ENCODE measurements at regions not wholly inside any gene's neighbourhood (a gene's known extent, or its start where the extent isn't known, plus 50 kb on each side); places are given as distances from the start of the nearest gene placed in this dataset.

DNA sequence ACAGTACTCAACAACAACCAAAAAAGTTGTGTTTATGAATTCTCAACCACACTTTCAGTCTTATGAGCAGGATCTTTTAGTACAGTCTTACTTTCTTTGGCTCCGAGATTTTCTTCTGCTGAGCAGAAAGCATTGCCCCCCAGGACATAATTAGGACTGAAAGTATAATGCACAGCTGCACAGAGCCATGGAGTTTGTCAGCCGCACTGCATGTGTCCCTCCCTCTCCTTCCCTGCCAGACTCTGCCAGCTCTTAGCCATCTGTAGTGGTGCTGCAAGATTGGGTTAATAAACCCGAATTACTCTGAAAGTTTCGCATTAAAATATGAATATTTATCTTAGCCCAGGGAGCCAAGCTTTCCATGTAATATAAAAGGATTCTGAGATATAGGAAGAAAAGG lies 179.6 kb upstream of the PTCHD4 start:
- Histone ChIP-seq H3K36me3 (ENCODE audit: control insufficient read depth, insufficient read depth, low read length) (no peaks in the 10 kb centered on the region), H3K27me3 (ENCODE audit: control insufficient read depth, insufficient read depth, low read length) (no peaks in the 10 kb centered on the region; the same call in 1 of the 2 replicates), H3K4me3 (ENCODE audit: low read depth, low read length) (no peak overlapping the region)
- ChIA-PET CTCF (no interaction called here), POLR2A (no interaction called here)
- DNase-seq (ENCODE audit: low read depth): no peak
- TF ChIP-seq CTCF (IDR thresholded peaks at IDR 0.05; ENCODE audit: insufficient read depth, low read depth, low read length): no peak

DNA sequence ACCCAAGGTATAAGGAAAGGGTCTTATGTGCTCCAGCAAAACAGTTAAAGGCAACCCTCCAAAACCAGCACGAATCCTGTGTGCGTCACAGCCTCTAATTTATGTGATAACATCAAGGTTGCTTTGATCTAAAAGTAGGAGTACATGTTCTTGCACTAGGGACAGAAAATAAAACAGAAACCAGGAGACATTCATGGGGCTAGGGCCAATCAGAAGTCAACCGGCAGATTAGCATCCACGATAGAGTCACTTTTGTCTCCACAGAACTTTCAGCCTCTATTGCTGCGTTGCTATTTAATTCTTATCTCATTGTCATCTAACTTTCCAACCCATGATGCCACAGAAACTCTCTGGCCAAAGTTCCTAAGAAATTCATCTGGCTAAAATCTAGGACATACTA lies 178.8 kb upstream of the PTCHD4 start:
- POLR2A ChIA-PET: no interaction called here
- Histone ChIP-seq H3K4me3 (ENCODE audit: low read depth, low read length) (no peak overlapping the region), H3K36me3 (ENCODE audit: control insufficient read depth, insufficient read depth, low read length) (no peaks in the 10 kb centered on the region), H3K27me3 (ENCODE audit: control insufficient read depth, insufficient read depth, low read length) (no peaks in the 10 kb centered on the region; the same call in 1 of the 2 replicates)
- DNase-seq (ENCODE audit: low read depth): no peak
- no peak for TF ChIP-seq CTCF (IDR thresholded peaks at IDR 0.05; ENCODE audit: insufficient read depth, low read depth, low read length)
- CTCF ChIA-PET: no interaction called here

DNA sequence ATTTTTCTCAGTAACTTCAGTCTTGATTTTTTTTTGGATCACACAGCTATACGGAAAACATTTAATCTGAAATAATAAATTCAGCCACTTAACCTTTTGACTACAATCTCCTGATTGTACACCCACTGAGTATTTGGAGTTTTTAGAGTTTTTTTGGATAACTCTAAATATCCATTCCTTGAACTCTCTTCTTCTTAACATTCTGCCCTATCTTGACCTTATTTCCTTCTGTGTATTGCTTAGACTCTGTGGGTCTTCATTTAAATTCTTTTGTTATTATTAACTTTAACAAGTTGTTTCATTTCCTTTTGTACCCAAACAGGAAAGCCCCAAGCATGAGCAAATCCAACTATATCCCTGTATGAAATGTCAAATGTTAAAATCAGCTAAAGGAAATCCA lies 170.2 kb upstream of the PTCHD4 start:
- Histone ChIP-seq H3K36me3 (ENCODE audit: control insufficient read depth, insufficient read depth, low read length) (no peaks in the 10 kb centered on the region), H3K4me3 (ENCODE audit: low read depth, low read length) (no peak overlapping the region), H3K27me3 (ENCODE audit: control insufficient read depth, insufficient read depth, low read length) (no peaks in the 10 kb centered on the region; the same call in 1 of the 2 replicates)
- no peak for DNase-seq (ENCODE audit: low read depth)
- ChIA-PET POLR2A (no interaction called here), CTCF (no interaction called here)
- no peak for TF ChIP-seq CTCF (IDR thresholded peaks at IDR 0.05; ENCODE audit: insufficient read depth, low read depth, low read length)

DNA sequence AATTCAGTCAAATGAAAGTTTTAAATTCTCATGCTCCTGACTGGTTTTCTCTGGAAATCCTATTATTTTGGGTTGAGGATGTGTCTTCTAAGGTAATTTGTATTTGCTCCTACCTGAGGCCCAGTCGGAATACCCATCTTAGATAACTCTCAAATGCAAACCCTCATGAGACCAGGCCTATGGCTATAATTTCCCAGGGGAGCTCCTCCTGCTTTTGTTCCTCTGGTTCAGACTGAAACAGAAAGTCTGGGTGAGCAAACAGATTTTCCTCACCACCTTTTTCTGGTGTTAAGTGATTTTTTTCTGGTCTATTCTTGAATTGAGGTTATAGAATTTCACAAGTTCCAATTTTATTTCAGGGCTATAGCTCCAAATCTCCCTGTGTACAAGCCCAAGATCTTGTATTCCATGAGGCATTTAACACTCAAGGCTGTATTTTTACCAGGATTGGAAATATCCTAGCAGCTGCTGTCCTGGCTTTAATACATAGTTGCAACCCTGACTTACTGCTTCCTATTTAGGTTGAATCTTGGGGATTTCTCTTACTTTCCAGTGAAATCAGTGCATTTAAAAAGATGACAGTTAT lies 169.1 kb upstream of the PTCHD4 start:
- no peak for TF ChIP-seq CTCF (IDR thresholded peaks at IDR 0.05; ENCODE audit: insufficient read depth, low read depth, low read length)
- Histone ChIP-seq H3K36me3 (ENCODE audit: control insufficient read depth, insufficient read depth, low read length) (no peaks in the 10 kb centered on the region), H3K4me3 (ENCODE audit: low read depth, low read length) (no peak overlapping the region), H3K27me3 (ENCODE audit: control insufficient read depth, insufficient read depth, low read length) (no peaks in the 10 kb centered on the region; the same call in 1 of the 2 replicates)
- ChIA-PET POLR2A (no interaction called here), CTCF (no interaction called here)
- DNase-seq (ENCODE audit: low read depth): no peak

- TF ChIP-seq CTCF (IDR thresholded peaks at IDR 0.05; ENCODE audit: insufficient read depth, low read depth, low read length): no peak
- no peak for DNase-seq (ENCODE audit: low read depth)
- CTCF ChIA-PET: interaction anchor here (0.6 kb wide), 1 partner anchor 37 kb away, joined by 3 read pairs; no protein-coding TSS in a partner anchor
- Histone ChIP-seq H3K27me3 (ENCODE audit: control insufficient read depth, insufficient read depth, low read length) (no peaks in the 10 kb centered on the region; the same call in 1 of the 2 replicates), H3K4me3 (ENCODE audit: low read depth, low read length) (no peak overlapping the region), H3K36me3 (ENCODE audit: control insufficient read depth, insufficient read depth, low read length) (no peaks in the 10 kb centered on the region)
- POLR2A ChIA-PET: no interaction called here
Measured at GRCh38 chr6:48278261-48278660, 167.3 kb upstream of the PTCHD4 start.

Measured in BJ (cell line).